Ovary (tissue), 7 donors: ENCODE measurements at regions not wholly inside any gene's neighbourhood (a gene's known extent, or its start where the extent isn't known, plus 50 kb on each side); places are given as distances from the start of the nearest gene placed in this dataset.

ENCODE experiments used
- DNase-seq, 5 donors: peaks; one replicate each; pipeline ENCODE4 v3.0.0-alpha.2; 2019 to 2020
- H3K27ac ChIP-seq, 2 donors: fragments of 200-600 bp; one replicate each; pipeline versions ENCODE4 v1.5.1 to v1.8.0; 2019 to 2022
- H3K27me3 ChIP-seq: fragments of 200-600 bp; one replicate; pipeline ENCODE4 v1.8.0; 2022
- H3K36me3 ChIP-seq: fragments of 200-600 bp; sonication (generic); one replicate; pipeline ENCODE4 v1.5.1; 2019
- H3K4me1 ChIP-seq: one replicate; pipeline ENCODE4 v1.8.1; 2013; ENCODE audit warnings: mild to moderate bottlenecking, moderate library complexity; ENCODE audit not compliant: insufficient read depth
- H3K4me3 ChIP-seq: fragments of 200-600 bp; sonication (generic); one replicate; pipeline ENCODE4 v1.5.1; 2017
- H3K9me3 ChIP-seq, 2 donors: fragments of 200-600 bp in 1 of 2; sonication (generic) in 1 of 2; one replicate each; pipeline versions ENCODE4 v1.5.1 to v1.8.1; 2013 to 2019; ENCODE audit warnings: mild to moderate bottlenecking in 1 of 2, moderate library complexity in 1 of 2
- CTCF ChIP-seq, 3 donors: fragments of 450-650 bp in 2 of 3; fragments of 200-600 bp in 1 of 3; IDR thresholded peaks; one replicate each; pipeline versions ENCODE4 v1.5.1 to v1.8.0; 2016 to 2022; ENCODE audit warnings: antibody characterized with exemption in 3 of 3, mild to moderate bottlenecking in 1 of 3
- EP300 ChIP-seq: sonication (generic); formaldehyde crosslinking; IDR thresholded peaks from one replicate; pipeline ENCODE4 v1.6.1; 2017; ENCODE audit warnings: antibody characterized with exemption
- POLR2A ChIP-seq: fragments of 450-650 bp; IDR thresholded peaks from one replicate; pipeline ENCODE4 v1.6.1; 2017; ENCODE audit warnings: antibody characterized with exemption, mild to moderate bottlenecking, moderate library complexity
- WGBS, 3 donors: extraction: QIAGEN DNeasy Blood & Tissue Kit in 1 of 3; methylation state at CpG; one replicate each; pipeline versions ENCODE4 v1.1.5 to v1.1.7; 2013 to 2017; 5-methylcytosine and 5-hydroxymethylcytosine counted together
- intact Hi-C, 4 donors: fragments of 100-400 bp; cut with DNase I; formaldehyde crosslinking; loops; one replicate each; pipeline versions ENCODE4 v1.11.0 to v1.15.1; 2022 to 2023
- donor health status: DM: no; HTN: no; CAD: no; lungs with moderate emphysema.
- donor health status: DM: no; HTN: no; CAD: no.
- donor health status: Bipolar disorder and iron deficiency.
- donor health status: DM: no; HTN: no; CAD: no.
- donor health status: DM: yes; HTN: yes; CAD: no.

- 70 to 77% (median 72%) methylated on average over 6 of the region's 6 CpGs for WGBS, 3 donors
- TF ChIP-seq POLR2A (no peak), EP300 (no peak), CTCF (IDR thresholded peaks at IDR 0.05) (no peak)
These were observed 279.3 kb upstream of the ANKRD55 start for GRCh38 chr5:56512313-56512996.

GRCh38 chr5:56511326-56511841, 278.3 kb upstream of the ANKRD55 start:
- intact Hi-C loops: no loop called here
- no peaks in the 10 kb centered on the region for H3K27me3 ChIP-seq
- no peak for DNase-seq
- H3K4me3 ChIP-seq: no peak overlapping the region
- TF ChIP-seq POLR2A: no peak
- TF ChIP-seq EP300: no peak
- TF ChIP-seq CTCF (IDR thresholded peaks at IDR 0.05): no peak
- 94 to 95% (median 94%) methylated on average over 2 of the region's 2 CpGs for WGBS, 3 donors
- no peaks in the 10 kb centered on the region for H3K4me1 ChIP-seq
- no peak overlapping the region for H3K27ac ChIP-seq
- H3K36me3 ChIP-seq: no peaks in the 10 kb centered on the region
- no peaks in the 10 kb centered on the region for H3K9me3 ChIP-seq

More at GRCh38 chr5:56512313-56512996, 279.3 kb upstream of the ANKRD55 start:
- H3K27ac ChIP-seq: no peak overlapping the region
- H3K4me3 ChIP-seq: no peak overlapping the region
- H3K36me3 ChIP-seq: no peaks in the 10 kb centered on the region
- H3K4me1 ChIP-seq: no peaks in the 10 kb centered on the region
- H3K27me3 ChIP-seq: no peaks in the 10 kb centered on the region
- no peaks in the 10 kb centered on the region for H3K9me3 ChIP-seq
- no peak for DNase-seq
- intact Hi-C loops: no loop called here

DNA sequence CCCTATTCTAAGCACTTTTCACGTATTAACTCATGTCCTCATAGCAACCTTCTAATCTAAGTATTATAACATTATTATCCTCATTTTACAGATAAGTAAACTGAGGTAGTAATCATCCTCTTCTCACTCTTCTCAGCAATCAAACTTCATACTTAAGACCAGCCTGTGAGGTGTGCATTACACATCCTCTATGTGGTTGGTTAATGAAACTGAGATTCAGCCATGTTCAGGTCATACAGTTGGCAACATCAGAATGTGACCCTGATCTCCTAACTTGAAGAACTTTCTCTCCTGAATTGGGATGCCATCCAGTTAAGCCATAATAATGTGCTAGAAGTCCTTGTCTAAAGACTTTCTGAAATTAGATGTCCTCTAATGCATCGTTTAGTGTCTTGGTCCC, 275.1 kb upstream of the ANKRD55 start:
- no peak for DNase-seq
- intact Hi-C loops: no loop called here

GRCh38 chr5:56507351-56507930, 274.3 kb upstream of the ANKRD55 start:
- H3K27ac ChIP-seq: no peak overlapping the region
- no peaks in the 10 kb centered on the region for H3K9me3 ChIP-seq
- TF ChIP-seq POLR2A (no peak), CTCF (IDR thresholded peaks at IDR 0.05) (no peak), EP300 (no peak)
- no peak for DNase-seq
- no peaks in the 10 kb centered on the region for H3K27me3 ChIP-seq
- no peak overlapping the region for H3K4me3 ChIP-seq
- 96% methylated on average over 2 of the region's 2 CpGs for WGBS, 3 donors
- intact Hi-C loops: no loop called here
- no peaks in the 10 kb centered on the region for H3K4me1 ChIP-seq
- no peaks in the 10 kb centered on the region for H3K36me3 ChIP-seq

More for the DNA sequence above, 275.1 kb upstream of the ANKRD55 start:
- WGBS, 3 donors: 87 to 94% (median 91%) methylated on average over 2 of the region's 2 CpGs
- Histone ChIP-seq H3K36me3 (no peaks in the 10 kb centered on the region), H3K4me1 (no peaks in the 10 kb centered on the region), H3K27ac (no peak overlapping the region), H3K4me3 (no peak overlapping the region), H3K27me3 (no peaks in the 10 kb centered on the region), H3K9me3 (no peaks in the 10 kb centered on the region)
- TF ChIP-seq CTCF (IDR thresholded peaks at IDR 0.05): no peak
- TF ChIP-seq POLR2A: no peak
- TF ChIP-seq EP300: no peak
